PC-9 (cell line): ENCODE measurements at regions not wholly inside any gene's neighbourhood (a gene's known extent, or its start where the extent isn't known, plus 50 kb on each side); places are given as distances from the start of the nearest gene placed in this dataset.

Experiments
- BruUV-seq: library from RNA; stranded (reverse); fragments of 400-500 nt; replicated peaks from 2 replicates; lab custom pipeline; 2021; lab: Mats Ljungman, UMichigan
- CTCF ChIA-PET: fragments of 300-600 bp; sonication (Branson Sonifier 250); formaldehyde crosslinking; loops from one replicate; lab custom pipeline; 2022; ENCODE audit warnings: antibody characterized with exemption; lab: Charles Lee
- POLR2A ChIA-PET: fragments of 300-600 bp; sonication (Branson Sonifier 250); formaldehyde crosslinking; loops from one replicate; lab custom pipeline; 2022; ENCODE audit warnings: antibody characterized with exemption; ENCODE audit not compliant: unreplicated experiment; lab: Charles Lee
- DNase-seq, 2 experiments: peaks; one replicate each; pipeline versions ENCODE4 v3.0.0 to v3.0.0-alpha.2; 2015 to 2022; ENCODE audit warnings: mixed read lengths in 1 of 2
- H2AFZ ChIP-seq: fragments of 200-600 bp; sonication (generic); 2 replicates; pipeline ENCODE4 v1.8.1; 2017; ENCODE audit warnings: antibody characterized with exemption
- H3F3A ChIP-seq: fragments of 200-600 bp; sonication (generic); 2 replicates; pipeline ENCODE4 v1.8.1; 2017; ENCODE audit warnings: antibody characterized with exemption, mild to moderate bottlenecking, low read depth; ENCODE audit not compliant: insufficient read depth
- H3K27ac ChIP-seq: fragments of 200-600 bp; sonication (generic); 2 replicates; pipeline ENCODE4 v1.6.1; 2016; ENCODE audit warnings: mixed run types
- H3K27me3 ChIP-seq: fragments of 200-600 bp; sonication (generic); 2 replicates; pipeline ENCODE4 v1.6.1; 2016; ENCODE audit warnings: low read depth, mixed run types; ENCODE audit not compliant: insufficient read depth
- H3K36me3 ChIP-seq: fragments of 200-600 bp; sonication (generic); 2 replicates; pipeline ENCODE4 v1.6.1; 2016; ENCODE audit warnings: low read depth, mixed run types
- H3K4me1 ChIP-seq: fragments of 200-600 bp; sonication (generic); replicated peaks from 2 replicates; pipeline ENCODE4 v1.6.1; 2016; ENCODE audit warnings: mixed run types; ENCODE audit not compliant: insufficient read depth
- H3K4me2 ChIP-seq: fragments of 200-600 bp; sonication (generic); 2 replicates; pipeline ENCODE4 v1.6.1; 2017; ENCODE audit warnings: mixed run types
- H3K4me3 ChIP-seq: fragments of 200-600 bp; sonication (generic); 2 replicates; pipeline ENCODE4 v1.6.1; 2016; ENCODE audit warnings: mixed run types
- H3K79me2 ChIP-seq: fragments of 200-600 bp; sonication (generic); 2 replicates; pipeline ENCODE4 v1.6.1; 2017; ENCODE audit warnings: low read depth, mixed run types
- H3K9me2 ChIP-seq: fragments of 200-600 bp; sonication (generic); 2 replicates; pipeline ENCODE4 v1.8.1; 2017; ENCODE audit warnings: mild to moderate bottlenecking; ENCODE audit not compliant: insufficient read depth
- H3K9me3 ChIP-seq: fragments of 200-600 bp; sonication (generic); 2 replicates; pipeline ENCODE4 v1.8.1; 2016; ENCODE audit warnings: low read depth; ENCODE audit not compliant: insufficient read depth
- H4K20me1 ChIP-seq: fragments of 200-600 bp; sonication (generic); 2 replicates; pipeline ENCODE4 v1.8.1; 2017; ENCODE audit not compliant: insufficient read depth
- EZH2 ChIP-seq: fragments of 200-600 bp; sonication (generic); IDR thresholded peaks from 2 replicates; pipeline ENCODE4 v1.8.0; 2017; ENCODE audit warnings: antibody characterized with exemption, low read depth
- intact Hi-C: fragments of 100-400 bp; cut with micrococcal nuclease; formaldehyde crosslinking; loops from one replicate; pipeline ENCODE4 v1.10.0; 2022; ENCODE audit not compliant: unreplicated experiment
- TF ChIP-seq, protein P1 (sequence below): fragments of 200-600 bp; sonication (generic); conservative IDR thresholded peaks from 2 replicates; pipeline ENCODE4 v1.6.1; 2017; ENCODE audit warnings: mixed run types, antibody characterized with exemption, mild to moderate bottlenecking, moderate library complexity

DNA sequence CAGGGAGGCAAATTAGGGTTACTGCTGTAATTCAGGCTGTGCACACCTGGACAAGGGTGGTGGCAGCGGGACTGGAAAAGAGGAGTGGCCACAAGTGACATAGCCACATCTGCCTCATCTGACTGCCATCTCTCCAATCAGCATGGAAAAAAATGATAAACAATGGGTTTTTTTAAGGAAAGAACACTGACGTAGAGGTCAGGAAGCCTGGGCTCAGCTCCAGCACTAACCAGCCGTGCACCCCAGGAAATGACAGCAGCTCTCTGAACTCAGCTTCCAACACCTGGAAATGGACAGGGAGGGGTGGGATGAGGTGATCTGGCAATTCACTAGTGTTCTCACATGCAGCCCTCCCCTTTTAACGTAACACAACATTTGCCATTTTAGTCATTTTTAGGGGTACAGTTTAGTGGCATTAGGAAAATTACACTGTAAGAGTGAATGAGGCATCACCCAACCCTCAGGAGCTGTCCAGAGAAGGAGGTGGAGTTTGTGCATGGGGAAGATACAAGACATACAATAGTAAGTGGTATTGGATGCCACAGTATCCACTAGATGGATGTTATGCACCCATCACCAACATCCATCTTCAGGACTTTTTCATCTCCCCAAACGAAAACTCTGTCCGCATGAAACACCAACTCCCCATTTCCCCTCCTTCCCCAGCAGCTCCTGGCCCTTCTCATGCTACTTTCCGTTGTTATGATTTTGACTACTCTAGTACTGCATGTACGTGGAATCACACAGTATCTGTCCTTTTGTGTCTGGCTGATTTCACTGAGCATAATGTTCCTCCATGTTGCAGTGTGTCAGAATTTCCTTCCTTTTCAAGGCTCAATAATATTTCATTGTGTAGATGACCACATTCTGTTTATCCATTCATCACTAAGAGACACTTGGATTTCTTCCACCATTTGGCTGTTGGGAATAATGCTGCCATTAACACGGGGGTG lies 215.5 kb upstream of the ECI2 start:
- no peaks in the 10 kb centered on the region for H3K79me2 ChIP-seq
- H2AFZ ChIP-seq, result no peak overlapping the region
- intact Hi-C loops, result no loop called here
- peak overlapping the region; percentile 87 for H3K4me2 ChIP-seq
- no TSS peak for BruUV-seq
- CTCF ChIA-PET, result interaction anchor here (0.6 kb wide), 1 partner anchor 28 kb away, joined by 3 read pairs; no protein-coding TSS in a partner anchor
- H3K9me3 ChIP-seq, result no peaks in the 10 kb centered on the region
- peaks cover 24% of the 10 kb centered on the region for H3K4me1 ChIP-seq
- no peaks in the 10 kb centered on the region for H3K36me3 ChIP-seq
- no peaks in the 10 kb centered on the region for H4K20me1 ChIP-seq
- H3K9me2 ChIP-seq, result no peaks in the 10 kb centered on the region
- H3F3A ChIP-seq, result peaks cover 4% of the 10 kb centered on the region; the same call in 1 of the 2 replicates
- DNase-seq, result no peak
- no peaks in the 10 kb centered on the region for H3K27me3 ChIP-seq
- H3K4me3 ChIP-seq, result no peak overlapping the region
- H3K27ac ChIP-seq, result peak overlapping the region; percentile 78; the same call in 1 of the 2 replicates
- TF ChIP-seq, protein P1, sequence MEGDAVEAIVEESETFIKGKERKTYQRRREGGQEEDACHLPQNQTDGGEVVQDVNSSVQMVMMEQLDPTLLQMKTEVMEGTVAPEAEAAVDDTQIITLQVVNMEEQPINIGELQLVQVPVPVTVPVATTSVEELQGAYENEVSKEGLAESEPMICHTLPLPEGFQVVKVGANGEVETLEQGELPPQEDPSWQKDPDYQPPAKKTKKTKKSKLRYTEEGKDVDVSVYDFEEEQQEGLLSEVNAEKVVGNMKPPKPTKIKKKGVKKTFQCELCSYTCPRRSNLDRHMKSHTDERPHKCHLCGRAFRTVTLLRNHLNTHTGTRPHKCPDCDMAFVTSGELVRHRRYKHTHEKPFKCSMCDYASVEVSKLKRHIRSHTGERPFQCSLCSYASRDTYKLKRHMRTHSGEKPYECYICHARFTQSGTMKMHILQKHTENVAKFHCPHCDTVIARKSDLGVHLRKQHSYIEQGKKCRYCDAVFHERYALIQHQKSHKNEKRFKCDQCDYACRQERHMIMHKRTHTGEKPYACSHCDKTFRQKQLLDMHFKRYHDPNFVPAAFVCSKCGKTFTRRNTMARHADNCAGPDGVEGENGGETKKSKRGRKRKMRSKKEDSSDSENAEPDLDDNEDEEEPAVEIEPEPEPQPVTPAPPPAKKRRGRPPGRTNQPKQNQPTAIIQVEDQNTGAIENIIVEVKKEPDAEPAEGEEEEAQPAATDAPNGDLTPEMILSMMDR, result no peak
- no peak for TF ChIP-seq EZH2
- POLR2A ChIA-PET, result interaction anchor here (0.5 kb wide), 1 partner anchor 231 kb away, joined by 8 read pairs; no protein-coding TSS in a partner anchor

DNA sequence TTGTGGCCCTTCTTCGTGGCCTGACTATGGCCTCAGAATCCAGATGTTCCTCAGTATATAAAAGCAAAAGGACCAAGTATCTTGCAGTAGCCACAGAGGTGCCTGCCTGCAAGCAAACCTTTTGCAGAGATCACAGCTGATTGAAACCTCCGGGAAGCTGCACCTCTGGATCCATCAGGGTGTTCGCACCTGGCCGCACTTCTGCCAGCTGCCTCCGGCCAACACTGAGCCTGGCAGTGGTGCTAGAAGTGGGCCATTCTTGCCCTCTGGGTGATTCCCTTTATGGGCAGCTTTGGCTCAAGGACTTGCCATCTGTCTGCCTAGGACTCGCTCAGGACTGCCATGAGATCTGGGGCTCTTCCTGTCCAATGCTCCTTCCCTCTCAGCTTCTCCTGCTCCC lies 214.6 kb upstream of the ECI2 start:
- no peak for TF ChIP-seq EZH2
- TF ChIP-seq, protein P1, result no peak
- Histone ChIP-seq H3K36me3 (no peaks in the 10 kb centered on the region), H2AFZ (no peak overlapping the region), H3K4me2 (no peak overlapping the region), H3K9me3 (no peaks in the 10 kb centered on the region), H3K27ac (no peak overlapping the region), H4K20me1 (no peaks in the 10 kb centered on the region), H3F3A (peaks cover 2% of the 10 kb centered on the region; the same call in 1 of the 2 replicates), H3K9me2 (no peaks in the 10 kb centered on the region), H3K4me1 (peaks cover 15% of the 10 kb centered on the region), H3K79me2 (no peaks in the 10 kb centered on the region), H3K27me3 (no peaks in the 10 kb centered on the region), H3K4me3 (no peak overlapping the region)
- intact Hi-C loops, result no loop called here
- BruUV-seq, result no TSS peak
- DNase-seq, result no peak
- POLR2A ChIA-PET, result interaction anchor here (0.5 kb wide), 1 partner anchor 291 kb away, joined by 5 read pairs; no protein-coding TSS in a partner anchor
- CTCF ChIA-PET, result no interaction called here

DNA sequence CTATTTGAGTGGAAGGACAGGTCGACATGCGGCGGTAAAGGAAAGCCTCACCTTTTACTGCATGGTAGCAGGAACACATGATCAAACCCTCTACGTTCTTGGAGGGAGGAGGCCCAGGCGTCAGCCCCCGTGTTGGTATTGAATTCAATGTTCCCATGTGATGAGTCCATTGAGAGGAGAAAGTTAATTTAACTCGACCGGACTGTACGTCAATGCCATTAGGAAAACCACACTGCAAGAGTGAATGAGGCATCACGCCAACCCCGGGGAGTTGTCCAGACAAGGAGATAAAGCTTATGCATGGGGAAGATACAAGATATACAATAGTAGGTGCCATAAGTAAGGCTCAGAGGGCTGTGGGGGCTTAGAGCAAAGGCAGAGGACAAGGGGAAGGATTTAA lies 213.9 kb upstream of the ECI2 start:
- CTCF ChIA-PET, result no interaction called here
- intact Hi-C loops, result no loop called here
- no peaks in the 10 kb centered on the region for H3K27me3 ChIP-seq
- H3K9me2 ChIP-seq, result no peaks in the 10 kb centered on the region
- no peak overlapping the region for H2AFZ ChIP-seq
- H3K79me2 ChIP-seq, result no peaks in the 10 kb centered on the region
- POLR2A ChIA-PET, result interaction anchor here (0.5 kb wide), 1 partner anchor 291 kb away, joined by 5 read pairs; no protein-coding TSS in a partner anchor
- TF ChIP-seq, protein P1, result no peak
- TF ChIP-seq EZH2, result no peak
- H3K4me3 ChIP-seq, result no peak overlapping the region
- H3K27ac ChIP-seq, result no peak overlapping the region
- H3K9me3 ChIP-seq, result no peaks in the 10 kb centered on the region
- no peak overlapping the region for H3K4me2 ChIP-seq
- H4K20me1 ChIP-seq, result no peaks in the 10 kb centered on the region
- DNase-seq, result no peak
- BruUV-seq, result no TSS peak
- no peaks in the 10 kb centered on the region for H3K36me3 ChIP-seq
- H3F3A ChIP-seq, result no peaks in the 10 kb centered on the region
- H3K4me1 ChIP-seq, result peaks cover 12% of the 10 kb centered on the region; the same call in 1 of the 2 replicates
